ENCODE measurements at regions not wholly inside any gene's neighbourhood (a gene's known extent, or its start where the extent isn't known, plus 50 kb on each side); places are given as distances from the start of the nearest gene placed in this dataset.

DNA sequence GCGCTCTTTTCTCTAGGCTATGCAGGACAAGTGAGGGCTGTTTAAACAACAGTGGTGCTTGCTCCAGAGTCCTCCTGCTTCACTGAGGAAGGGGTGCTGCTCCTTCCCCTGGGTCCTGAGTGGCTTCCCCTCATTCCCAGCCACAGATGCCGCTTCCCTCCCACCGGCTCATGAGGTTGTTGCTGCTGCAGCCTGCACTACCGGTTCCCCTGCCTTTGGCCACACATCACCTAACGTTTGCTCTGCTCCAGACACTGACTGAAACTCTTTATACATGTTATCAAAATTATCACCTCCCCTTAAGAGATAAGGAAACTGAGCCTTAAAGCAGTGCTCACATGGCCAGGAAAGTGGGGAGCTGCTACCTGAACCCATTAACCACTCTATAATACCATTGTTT lies 130.8 kb upstream of the LGALSL start:
- no peak for DNase-seq

DNA sequence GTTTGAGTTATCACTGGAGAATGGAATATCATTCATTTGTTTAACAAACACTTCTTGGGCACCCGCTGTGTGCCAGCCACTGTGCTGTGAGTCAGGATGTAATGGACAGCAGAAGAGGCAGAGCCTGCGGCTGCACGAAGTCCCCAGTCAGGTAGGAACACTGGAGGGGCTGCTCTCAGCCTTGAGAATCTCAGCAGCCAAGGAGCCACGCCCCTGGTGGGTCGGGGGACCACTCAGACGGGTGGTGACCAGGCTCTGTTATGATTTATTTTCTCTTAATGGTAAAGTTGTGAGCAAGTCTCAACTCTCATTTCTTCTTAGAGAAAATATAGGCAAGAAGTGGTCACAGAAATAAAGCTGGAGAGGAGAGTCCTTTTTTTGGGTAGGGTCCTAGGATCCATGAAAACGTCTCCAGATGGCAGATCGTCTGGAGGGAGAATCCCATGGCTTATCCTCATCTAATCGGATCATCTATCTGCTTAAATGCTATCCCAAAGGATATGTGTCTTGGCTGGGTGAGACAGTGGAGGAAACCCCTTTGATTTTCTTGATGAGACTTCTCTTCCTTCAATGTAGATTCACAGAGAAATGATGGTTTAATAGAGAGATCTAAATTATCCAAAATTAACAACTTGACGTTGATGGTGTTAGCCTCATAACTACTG lies 129.1 kb upstream of the LGALSL start:
- DNase-seq: no peak

DNA sequence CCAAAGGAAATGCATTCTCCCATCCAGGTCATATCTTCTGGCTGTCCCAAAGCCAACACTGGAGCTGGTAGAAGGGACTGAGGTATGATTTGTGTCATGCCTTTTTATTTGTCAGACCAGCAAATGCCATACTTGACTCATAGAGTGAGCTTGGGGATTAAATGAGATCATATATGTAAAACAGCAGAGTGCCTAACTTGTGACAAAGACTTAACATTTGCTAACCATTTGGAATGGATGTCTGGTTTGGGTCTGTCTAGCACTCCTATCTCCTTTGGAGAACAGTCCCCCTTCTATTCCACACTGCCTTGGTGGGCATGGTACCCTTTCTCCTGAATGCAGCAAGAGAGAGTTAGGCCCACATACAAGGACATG lies 128.5 kb upstream of the LGALSL start:
- no peak for DNase-seq

DNA sequence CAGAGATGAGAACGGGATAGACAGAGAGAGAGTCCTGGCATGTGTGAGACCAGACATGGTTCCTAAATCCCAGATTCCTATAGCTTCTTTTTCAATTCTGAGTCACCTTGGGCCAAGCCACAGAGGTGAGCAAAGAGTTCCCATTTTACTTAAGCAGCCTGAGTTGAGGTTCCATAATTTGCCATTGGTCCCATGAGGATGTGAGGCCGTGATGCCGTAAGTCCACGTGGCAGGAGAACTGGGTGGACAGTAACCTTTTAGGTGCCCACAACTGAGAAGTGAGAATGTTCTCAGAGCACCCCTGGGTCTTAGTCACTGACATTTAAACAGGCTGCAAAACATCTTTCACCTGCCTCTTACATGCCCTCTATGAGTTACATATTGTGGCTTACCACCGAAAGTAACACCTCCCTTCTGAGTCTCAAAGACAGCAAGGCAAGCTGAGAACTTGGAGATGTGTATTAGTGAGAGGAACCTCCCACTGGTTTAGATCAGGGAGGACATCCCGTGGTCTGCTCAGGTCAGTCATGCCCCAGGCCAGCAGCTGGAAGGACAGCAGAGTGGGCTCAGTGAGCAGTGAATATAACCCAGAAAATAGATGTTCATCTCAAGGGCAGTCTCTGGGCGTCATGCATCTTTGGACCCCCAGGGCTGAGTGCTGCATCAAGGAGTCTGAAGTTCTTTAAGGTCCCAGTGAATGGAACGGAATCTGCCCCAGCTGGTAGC lies 127.9 kb upstream of the LGALSL start:
- peak; percentile 46 for DNase-seq

DNA sequence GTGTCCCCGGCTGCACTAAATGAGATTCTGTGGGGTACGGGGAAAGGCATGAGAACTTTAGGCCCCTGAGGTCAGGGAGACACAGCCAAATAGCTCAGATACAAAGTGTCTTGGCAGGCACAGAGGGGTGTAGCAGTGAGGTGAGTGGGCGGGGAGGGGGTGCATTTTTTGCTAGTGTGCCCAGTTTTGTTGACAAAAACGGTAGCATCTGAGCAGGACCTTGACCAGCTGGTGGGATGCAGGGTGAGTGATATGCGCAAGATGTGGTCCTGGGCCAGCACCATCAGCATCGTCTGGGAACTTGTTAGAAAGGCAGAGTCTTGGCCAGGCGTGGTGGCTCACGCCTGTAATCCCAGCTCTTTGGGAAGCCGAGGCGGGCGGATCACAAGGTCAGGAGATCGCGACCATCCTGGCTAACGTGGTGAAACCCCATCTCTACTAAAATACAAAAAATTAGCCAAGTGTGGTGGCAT lies 127.3 kb upstream of the LGALSL start:
- DNase-seq: peak; percentile 30

DNA sequence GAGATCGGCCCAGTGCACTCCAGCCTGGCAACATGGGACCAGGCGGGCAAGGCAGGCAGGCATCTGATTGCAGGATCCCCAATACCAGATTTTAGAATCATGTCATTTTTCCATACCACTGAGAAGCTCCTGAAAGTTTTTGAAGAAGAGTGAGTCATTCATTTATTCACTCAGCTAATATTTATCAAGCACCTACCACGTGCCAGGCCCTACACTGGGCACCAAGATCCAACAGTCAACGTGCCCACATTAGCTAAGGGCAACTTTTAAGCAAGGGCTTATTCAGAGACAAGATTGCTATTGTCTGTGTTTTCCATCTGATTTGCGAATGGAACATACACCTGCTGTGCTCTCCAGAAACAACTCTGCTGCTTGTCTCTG lies 126.8 kb upstream of the LGALSL start:
- DNase-seq: no peak

DNA sequence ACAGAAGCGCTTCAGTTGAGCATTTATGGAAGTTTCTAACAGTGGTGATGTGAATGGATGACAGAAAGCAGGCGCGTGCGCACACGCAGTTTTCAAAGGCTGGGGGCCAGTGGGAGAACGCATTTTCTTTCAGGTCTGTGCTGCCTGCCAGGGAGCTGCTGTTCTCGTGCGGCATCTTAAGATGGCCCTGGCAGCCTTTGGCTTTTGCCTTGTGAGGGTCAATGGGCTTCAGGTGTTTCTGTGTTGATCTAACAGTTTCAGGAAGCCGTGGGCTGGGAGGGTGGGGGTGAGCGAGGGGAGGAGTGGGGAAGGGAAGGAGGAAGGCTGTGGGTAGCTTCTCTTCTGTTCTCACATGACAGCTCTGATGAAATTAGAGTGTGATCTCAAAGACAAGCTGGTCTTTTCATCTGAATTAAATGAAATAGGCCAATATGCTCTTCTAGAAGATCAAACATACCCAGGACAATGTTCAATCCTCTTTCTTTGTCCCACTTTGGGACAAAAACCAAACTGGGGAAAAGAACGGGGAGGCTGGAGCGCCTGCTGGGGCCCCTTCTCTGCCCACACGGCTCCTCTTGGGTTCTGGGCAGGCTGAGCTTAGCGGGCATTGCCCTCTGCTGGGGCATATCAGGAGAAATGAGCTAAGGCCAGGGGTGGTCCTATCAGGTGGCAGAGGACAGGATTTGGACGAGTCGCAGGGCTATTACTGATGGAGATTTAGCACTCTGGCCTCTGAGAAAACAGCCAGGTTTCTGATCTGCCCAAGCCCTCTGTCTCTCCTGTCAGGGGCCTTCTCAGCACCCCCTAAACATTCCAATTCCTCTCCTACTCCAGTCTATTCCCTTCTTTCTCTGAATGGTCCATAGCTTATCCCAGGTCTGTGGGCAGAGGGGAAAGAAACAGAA lies 126.2 kb upstream of the LGALSL start:
- DNase-seq: peak; percentile 59

DNA sequence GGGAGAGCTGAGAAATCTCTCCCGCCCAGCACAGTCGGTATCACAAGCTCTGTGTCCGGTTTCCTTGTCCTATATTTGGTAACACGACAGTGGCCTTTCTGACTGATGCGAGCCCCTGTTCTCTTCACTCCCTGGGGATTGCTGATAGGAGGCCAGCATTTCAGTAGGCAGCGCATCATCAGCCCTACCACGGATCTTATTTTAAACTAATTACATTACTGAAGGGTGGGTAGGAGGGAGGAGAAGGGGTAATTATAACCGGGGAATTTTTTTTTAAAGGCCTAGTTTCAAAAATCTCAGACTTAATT lies 125.6 kb upstream of the LGALSL start:
- no peak for DNase-seq

DNA sequence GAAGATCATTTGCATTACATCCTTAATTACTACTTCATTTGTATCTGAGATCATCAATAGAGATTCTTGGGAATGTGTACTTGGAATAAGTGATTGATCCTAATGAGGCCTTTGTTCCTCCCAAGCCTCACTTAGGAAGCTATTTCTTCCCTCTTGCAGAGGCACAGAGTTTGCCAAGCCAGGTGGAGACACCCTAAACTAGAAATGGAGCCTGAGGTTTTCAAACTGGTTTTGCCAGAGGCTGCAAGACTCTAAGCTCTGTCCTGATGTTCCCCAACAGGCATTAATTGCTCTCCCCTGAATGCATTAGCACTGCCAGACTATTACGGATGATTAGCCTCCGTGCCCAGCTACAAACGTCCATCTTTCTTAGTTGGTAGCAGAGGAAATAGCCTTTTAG lies 125.2 kb upstream of the LGALSL start:
- no peak for DNase-seq

DNA sequence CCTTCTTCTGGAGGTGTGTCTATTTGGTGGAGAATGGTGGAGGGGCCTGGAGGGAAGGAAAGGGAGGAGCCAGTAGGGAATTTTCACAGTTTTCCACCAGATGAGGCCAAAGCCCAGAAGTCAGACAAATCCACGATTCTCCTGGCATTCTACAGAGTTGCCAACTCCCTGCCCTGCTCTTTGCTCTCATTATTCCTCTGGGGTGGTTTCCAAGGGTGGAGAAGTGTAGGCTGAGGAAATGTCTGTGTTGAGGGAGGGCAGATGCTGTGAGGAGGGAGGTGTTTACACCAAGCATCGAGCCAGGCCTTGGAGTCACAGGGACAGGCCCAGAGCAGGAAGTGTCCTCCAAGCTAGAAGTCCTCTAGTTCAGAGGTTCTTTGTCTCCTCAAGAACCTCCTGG lies 124.1 kb upstream of the LGALSL start:
- DNase-seq: no peak

DNA sequence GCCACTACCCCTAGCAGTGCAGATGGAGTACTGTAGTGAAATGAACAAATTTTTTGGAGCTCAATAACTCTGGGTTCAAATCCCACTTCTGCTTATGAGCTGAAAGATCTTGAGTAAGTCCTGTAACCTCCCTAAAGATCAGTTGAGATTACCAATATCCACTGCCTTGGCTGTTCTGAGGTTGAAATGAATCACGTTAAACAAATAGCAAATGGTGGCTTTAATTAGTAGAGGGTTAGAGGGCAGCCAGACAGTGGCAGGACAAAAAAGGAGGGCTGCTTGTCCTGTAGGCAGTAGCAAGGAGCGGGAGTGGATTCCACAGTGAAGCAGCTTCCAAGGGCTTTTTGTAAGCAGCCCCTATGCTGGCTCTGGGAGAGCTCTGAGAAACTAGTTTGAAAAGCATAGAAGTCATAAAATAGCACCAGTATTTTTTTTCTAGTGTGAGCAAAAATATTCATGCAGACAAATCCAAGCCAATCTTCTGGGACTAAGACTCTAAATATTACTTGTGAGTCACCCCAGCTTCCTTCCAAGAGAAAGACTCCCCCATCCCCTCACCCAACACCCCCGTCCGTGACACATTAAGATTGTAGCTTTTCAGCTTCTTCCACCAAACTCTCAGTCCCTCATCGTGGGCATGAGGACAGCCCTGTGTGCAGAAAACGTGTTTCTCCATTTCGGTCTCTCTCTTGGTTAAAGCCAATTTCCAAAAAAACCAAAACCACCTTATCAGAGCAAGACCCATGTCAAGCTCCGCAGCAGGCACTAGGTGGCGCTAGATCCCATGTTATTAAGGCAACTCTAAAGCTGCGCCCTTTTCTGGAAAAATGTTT lies 123.5 kb upstream of the LGALSL start:
- DNase-seq: peak; percentile 80

DNA sequence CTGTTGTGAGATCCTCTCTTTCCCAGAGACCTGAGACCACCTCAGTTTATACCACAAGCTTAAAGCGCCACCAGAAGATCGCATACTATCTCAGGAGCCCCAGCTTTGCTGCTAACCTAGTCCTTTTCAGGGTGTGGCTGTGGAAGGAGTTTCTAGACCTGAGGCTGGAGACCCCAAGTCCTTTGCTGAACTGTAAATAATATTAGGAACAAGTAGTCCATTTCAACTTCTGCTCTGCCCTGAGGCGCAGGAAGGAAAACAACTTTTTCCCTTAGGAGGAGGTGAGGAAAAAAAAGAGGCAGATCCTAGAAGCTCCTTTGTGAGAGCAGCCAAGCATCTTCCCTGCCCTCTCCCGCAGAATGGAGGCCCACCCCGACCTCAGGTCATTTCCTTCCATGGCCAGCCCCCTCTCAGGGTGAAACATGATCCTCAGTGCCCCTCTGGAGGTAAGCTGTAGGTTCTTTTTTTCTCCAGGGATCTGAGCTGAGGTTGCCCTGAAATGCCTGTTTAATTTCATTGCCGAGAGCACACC lies 122.8 kb upstream of the LGALSL start:
- DNase-seq: no peak

DNA sequence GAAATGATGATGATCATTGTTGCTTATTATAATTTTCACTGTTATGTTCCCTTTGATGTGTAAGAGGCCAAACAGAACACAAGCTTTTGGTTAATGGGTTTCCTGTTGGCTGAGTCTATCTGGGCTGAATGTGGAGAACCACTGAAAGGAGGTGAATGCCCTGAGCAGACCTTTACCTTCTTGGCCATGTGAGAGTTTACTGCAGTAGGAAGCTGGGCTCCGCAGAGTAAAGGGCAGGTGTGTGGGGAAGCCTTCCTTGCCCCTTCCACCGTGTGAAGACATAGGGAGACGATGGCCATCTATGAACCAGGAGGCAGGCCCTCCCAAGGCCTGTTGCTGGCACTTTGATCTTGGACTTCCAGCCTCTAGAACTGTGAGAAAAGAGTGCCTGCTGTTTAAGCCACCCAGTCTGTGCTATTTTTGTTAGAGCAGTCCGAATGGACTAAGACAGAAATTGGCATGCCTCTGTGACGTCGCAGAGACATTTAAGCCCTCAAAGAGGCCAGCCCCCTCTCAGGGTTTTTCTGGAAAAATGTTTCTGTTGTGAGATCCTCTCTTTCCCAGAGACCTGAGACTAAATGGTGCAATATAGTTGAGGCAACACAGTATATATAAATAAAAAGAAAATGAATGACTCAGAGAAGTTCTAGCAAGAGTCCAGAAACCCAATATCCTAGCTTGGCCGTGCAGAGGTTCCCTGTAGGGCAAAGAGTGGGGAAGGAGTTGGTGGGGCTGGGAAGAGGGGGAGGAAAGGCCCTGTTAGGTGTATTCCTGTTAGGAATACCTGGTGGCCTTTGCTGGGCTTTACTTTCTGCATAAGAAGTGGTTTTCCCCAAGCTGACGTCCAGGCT lies 121.9 kb upstream of the LGALSL start:
- DNase-seq: no peak

DNA sequence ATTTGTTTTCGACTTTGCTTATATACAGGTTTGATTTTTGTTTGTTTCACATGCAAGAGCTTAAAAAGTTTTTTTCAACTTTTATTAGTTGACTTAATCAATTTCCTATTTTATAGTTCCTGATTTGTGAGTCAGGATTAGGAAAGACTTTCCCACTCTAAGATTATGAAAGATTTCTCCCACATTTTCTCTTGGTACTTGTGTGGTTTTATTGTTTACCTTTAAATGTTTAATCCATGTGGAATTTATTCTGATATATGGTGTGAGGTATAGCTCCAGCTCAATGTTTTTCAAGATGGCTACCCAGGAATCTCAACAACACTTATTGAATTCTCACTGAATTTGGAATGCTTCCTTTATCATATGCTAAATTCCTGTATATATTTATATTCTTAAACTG lies 117.8 kb upstream of the LGALSL start:
- DNase-seq: no peak

DNA sequence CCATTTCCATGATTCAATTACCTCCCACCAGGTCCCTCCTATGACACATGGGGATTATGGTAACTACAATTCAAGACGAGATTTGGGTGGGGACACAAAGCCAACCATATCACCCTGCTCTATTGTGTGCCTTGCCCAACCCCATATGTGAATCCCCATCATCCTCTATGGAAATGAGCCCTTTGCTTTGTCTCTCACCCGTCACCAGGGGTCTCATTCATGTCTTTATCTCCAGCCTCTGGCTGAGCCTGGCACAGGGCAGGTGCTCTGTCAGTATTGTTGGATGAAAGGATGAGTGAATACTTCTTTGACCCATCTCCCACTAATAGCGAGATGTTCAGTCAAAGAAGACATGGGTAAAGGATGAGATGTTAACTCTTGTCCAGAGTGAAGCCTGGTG lies 116.6 kb upstream of the LGALSL start:
- no peak for DNase-seq

DNA sequence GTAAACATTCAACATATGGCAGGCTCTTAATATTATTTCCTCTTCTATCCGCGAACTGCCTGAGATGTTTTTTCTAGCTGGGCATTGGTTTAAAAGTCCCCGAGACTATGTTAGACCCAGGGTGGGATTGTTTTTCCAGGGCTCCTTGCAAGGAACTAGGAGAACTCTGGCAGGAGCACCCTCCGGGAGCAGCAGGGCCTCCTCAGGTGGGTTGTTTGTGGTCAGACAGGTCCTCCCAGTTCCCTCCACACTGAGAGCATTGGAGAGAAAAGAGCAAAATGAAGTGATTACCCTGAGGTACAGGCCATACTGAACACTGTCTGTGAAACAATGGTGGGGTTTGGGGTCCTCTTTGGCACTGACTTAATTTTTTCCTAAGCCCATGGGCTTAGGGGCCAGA lies 115.9 kb upstream of the LGALSL start:
- DNase-seq: no peak

DNA sequence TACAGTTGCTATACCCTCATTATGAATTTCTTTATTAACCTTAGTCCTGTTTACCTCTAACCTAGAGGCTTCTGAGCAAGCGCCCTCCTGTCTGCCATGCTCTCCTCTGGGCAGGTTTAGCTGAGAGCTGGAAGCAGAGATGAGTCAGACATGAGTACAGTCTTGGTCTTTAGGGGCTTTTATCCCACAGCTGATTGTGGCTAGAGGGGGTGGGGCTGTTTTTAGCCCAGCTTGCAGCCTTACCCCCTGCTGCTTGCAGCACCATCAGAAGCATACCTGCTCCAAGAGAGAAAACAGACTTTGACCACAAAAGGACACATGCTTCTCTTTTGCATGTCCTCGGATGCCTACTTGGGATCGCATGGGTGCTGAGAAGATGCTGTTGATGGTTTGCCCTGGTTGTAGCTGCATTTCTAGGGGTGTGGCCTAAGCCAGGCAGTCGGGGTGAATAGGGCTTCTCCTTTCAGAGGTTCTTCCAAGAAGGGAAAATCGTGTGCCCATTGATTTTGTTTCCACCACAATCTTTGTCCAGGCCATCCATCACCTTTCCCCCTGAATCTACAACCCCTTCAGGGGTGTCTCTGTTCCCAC lies 115.0 kb upstream of the LGALSL start:
- DNase-seq: peak; percentile 67

DNA sequence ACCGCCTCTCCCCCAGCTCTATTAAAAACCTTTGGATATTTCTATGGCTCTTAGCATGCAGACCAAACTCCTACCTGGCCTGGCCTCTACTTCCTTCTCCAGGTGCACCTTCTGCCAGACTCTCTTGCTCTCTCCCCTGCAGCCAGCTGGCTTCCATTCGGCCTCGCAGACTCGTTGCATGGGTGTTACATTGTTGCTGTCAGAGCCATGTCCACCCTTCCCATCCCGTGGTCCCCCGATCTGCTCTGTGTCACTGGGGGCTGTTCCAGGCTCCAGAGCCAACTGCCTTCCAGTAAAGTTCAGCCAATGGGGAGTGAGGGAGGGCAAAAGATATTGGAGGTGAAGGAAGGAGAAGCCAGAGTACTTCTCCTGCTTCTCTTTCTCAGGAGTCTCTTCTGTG lies 112.5 kb upstream of the LGALSL start:
- no peak for DNase-seq

DNA sequence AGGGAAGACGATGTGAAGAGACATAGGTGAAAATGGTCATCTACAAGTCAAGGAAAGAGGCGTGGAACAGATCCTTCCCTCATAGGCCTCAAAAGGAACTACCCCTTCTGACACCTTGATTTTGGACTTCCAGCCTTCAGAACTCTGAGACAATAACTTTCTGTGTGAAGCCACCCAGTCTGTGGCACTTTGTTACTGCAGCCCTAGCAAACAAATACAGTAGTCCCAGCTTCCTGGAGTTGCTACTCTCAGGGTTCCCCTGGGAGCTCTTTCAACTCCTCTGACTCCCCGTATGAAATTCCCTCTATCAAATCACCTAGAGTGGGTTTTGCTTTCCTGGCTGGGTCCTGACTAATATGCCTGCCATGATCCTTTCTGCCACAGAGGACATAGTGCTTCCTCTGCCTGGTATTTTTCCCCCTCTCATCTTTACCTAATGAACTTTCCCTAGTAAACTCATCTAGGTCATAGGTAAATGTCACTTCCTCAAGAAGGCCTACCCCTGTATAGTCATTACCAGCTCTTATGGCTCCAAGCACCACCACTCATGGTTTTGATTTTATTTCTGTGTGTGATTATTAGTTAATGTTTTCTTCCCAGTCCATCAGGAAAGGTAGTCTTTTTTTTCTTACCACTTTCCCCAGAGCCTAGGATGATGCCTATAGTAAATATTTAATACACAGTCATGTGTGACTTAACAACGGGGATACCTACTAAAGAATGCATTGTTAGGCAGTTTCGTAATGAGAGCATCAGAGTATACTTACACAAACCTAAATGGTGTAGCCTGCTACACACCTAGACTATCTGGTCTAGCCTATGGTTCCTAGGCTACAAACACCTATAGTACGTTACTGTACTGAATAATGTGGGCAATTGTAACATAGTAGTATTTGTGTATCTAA lies 111.5 kb upstream of the LGALSL start:
- DNase-seq: no peak

DNA sequence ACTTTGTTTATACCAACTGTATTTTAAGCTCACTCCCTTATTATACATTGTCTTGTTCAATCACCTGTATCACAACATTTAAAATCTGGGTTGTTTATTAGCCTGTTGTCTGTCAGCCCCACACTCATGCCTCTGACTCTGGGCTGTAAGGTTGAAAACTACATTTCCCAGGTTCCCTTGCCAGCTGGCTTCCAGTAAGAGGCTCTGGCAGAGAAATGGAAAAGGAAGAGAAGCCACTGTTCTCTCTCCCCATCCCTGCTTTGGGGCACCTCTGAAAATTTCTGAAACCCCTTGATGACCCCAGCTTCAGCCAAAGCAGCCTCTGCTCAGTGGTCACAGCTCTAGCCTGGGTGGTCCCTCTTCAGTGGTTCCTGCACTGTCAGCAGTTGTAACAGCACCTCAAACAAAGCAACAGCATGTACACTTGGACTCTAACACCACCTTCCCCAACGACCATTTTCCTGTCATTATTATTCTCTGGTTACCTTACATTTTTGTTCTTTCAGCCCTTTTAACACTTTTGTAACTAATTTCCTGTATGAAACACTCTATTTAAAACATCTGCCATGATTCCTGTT lies 108.9 kb upstream of the LGALSL start:
- DNase-seq: no peak
